PC-3 (cell line): ENCODE measurements at regions not wholly inside any gene's neighbourhood (a gene's known extent, or its start where the extent isn't known, plus 50 kb on each side); places are given as distances from the start of the nearest gene placed in this dataset.

ENCODE experiments used
- ATAC-seq: fragments of 200-7000 bp; cut with Tn5 transposase; 2 replicates; pipeline ENCODE4 v1.9.1; 2020; ENCODE audit warnings: mild to moderate bottlenecking, moderate library complexity
- BruUV-seq: library from RNA; stranded (reverse); fragments of 400-500 nt; replicated peaks from 2 replicates; lab custom pipeline; 2021; lab: Mats Ljungman, UMichigan
- CTCF ChIA-PET: fragments of 300-600 bp; sonication (Branson Sonifier 250); formaldehyde crosslinking; loops from one replicate; lab custom pipeline; 2022; ENCODE audit warnings: antibody characterized with exemption; lab: Charles Lee
- POLR2A ChIA-PET: fragments of 300-600 bp; sonication (Branson Sonifier 250); formaldehyde crosslinking; loops from one replicate; lab custom pipeline; 2022; ENCODE audit warnings: antibody characterized with exemption; ENCODE audit not compliant: unreplicated experiment; lab: Charles Lee
- DNase-seq: peaks from one replicate; pipeline ENCODE4 v3.0.0-alpha.2; 2015
- H2AFZ ChIP-seq: fragments of 300-600 bp; sonication (generic); 2 replicates; pipeline ENCODE4 v1.6.0; 2016; ENCODE audit warnings: antibody characterized with exemption, low read length
- H3F3A ChIP-seq: fragments of 300-600 bp; sonication (generic); one replicate; pipeline ENCODE4 v1.6.0; 2017; ENCODE audit warnings: antibody characterized with exemption, low read length, control low read depth, mild to moderate bottlenecking; ENCODE audit not compliant: unreplicated experiment
- H3K27ac ChIP-seq: fragments of 300-600 bp; sonication (generic); 2 replicates; pipeline ENCODE4 v1.5.1; 2016; ENCODE audit warnings: mild to moderate bottlenecking, low read length
- H3K27me3 ChIP-seq: fragments of 300-600 bp; sonication (generic); 2 replicates; pipeline ENCODE4 v1.6.1; 2016; ENCODE audit warnings: low read length, mixed read lengths
- H3K36me3 ChIP-seq: fragments of 300-600 bp; sonication (generic); 2 replicates; pipeline ENCODE4 v1.6.1; 2016; ENCODE audit warnings: low read depth, mixed run types, low read length, mixed read lengths
- H3K4me1 ChIP-seq: fragments of 300-600 bp; sonication (generic); 2 replicates; pipeline ENCODE4 v1.5.1; 2016; ENCODE audit warnings: low read length; ENCODE audit not compliant: insufficient read depth
- H3K4me2 ChIP-seq: fragments of 300-600 bp; sonication (generic); 2 replicates; pipeline ENCODE4 v1.6.0; 2016; ENCODE audit warnings: low read length
- H3K4me3 ChIP-seq: fragments of 300-600 bp; sonication (generic); 2 replicates; pipeline ENCODE4 v1.5.1; 2016; ENCODE audit warnings: mild to moderate bottlenecking, low read length, mixed read lengths
- H3K79me2 ChIP-seq: fragments of 300-600 bp; sonication (generic); 2 replicates; pipeline ENCODE4 v1.6.1; 2017; ENCODE audit warnings: low read length, mixed read lengths
- H3K9ac ChIP-seq: fragments of 300-600 bp; sonication (generic); 2 replicates; pipeline ENCODE4 v1.6.0; 2016; ENCODE audit warnings: mild to moderate bottlenecking, low read length
- H3K9me2 ChIP-seq: fragments of 300-600 bp; sonication (generic); replicated peaks from 2 replicates; pipeline ENCODE4 v1.6.1; 2016; ENCODE audit warnings: mixed run types, low read length, mixed read lengths
- H3K9me3 ChIP-seq: fragments of 300-600 bp; sonication (generic); 2 replicates; pipeline ENCODE4 v1.6.1; 2016; ENCODE audit warnings: low read length, mixed read lengths
- H4K20me1 ChIP-seq: fragments of 300-600 bp; sonication (generic); 2 replicates; pipeline ENCODE4 v1.6.1; 2016; ENCODE audit warnings: low read length, mixed read lengths
- CTCF ChIP-seq: fragments of 300-600 bp; sonication (generic); conservative IDR thresholded peaks from 2 replicates; pipeline ENCODE4 v1.5.1; 2017; ENCODE audit warnings: antibody characterized with exemption, low read depth, mild to moderate bottlenecking, low read length
- EZH2 ChIP-seq: fragments of 300-600 bp; sonication (generic); IDR thresholded peaks from one replicate; pipeline ENCODE4 v1.6.1; 2017; ENCODE audit warnings: antibody characterized with exemption, mild to moderate bottlenecking, low read length; ENCODE audit not compliant: unreplicated experiment
- EZH2phosphoT487 ChIP-seq: fragments of 300-600 bp; sonication (generic); IDR thresholded peaks from 2 replicates; pipeline ENCODE4 v1.6.1; 2018; ENCODE audit warnings: mild to moderate bottlenecking, antibody characterized with exemption, low read length, borderline replicate concordance
- intact Hi-C: fragments of 100-400 bp; cut with micrococcal nuclease; formaldehyde crosslinking; loops from 2 replicates; pipeline ENCODE4 v1.9.0; 2023

GRCh38 chr9:28542928-28543327 is 969.6 kb upstream of the C9orf72 start:
- CTCF ChIA-PET, result no interaction called here
- BruUV-seq, result no TSS peak
- H3K79me2 ChIP-seq, result no peaks in the 10 kb centered on the region
- DNase-seq, result no peak
- POLR2A ChIA-PET, result no interaction called here
- no peaks in the 10 kb centered on the region for H4K20me1 ChIP-seq
- no peak overlapping the region for H3K27ac ChIP-seq
- H3K4me1 ChIP-seq, result no peaks in the 10 kb centered on the region; the same call in 1 of the 2 replicates
- H3K4me2 ChIP-seq, result no peak overlapping the region
- H3F3A ChIP-seq, result no peaks in the 10 kb centered on the region
- no peaks in the 10 kb centered on the region for H3K9me3 ChIP-seq
- H3K36me3 ChIP-seq, result no peaks in the 10 kb centered on the region
- H3K27me3 ChIP-seq, result no peaks in the 10 kb centered on the region
- H3K9me2 ChIP-seq, result no peaks in the 10 kb centered on the region
- TF ChIP-seq CTCF (no peak), EZH2phosphoT487 (no peak), EZH2 (no peak)
- no peak overlapping the region for H3K9ac ChIP-seq
- intact Hi-C loops, result no loop called here
- ATAC-seq, result no peak
- H3K4me3 ChIP-seq, result no peak overlapping the region
- no peak overlapping the region for H2AFZ ChIP-seq

- H3K4me1 ChIP-seq, result no peaks in the 10 kb centered on the region
- CTCF ChIA-PET, result no interaction called here
- POLR2A ChIA-PET, result interaction anchor here (0.5 kb wide), 1 partner anchor 1525 kb away, joined by 9 read pairs; no protein-coding TSS in a partner anchor
- no peak overlapping the region for H3K9ac ChIP-seq
- intact Hi-C loops, result no loop called here
- BruUV-seq, result no TSS peak
- H3K27me3 ChIP-seq, result no peaks in the 10 kb centered on the region
- H3K36me3 ChIP-seq, result no peaks in the 10 kb centered on the region
- no peaks in the 10 kb centered on the region for H3F3A ChIP-seq
- no peaks in the 10 kb centered on the region for H4K20me1 ChIP-seq
- 0 out of 2 replicates have a peak overlapping the region, but pooled peaks have one; percentile 13 for H3K4me2 ChIP-seq
- TF ChIP-seq EZH2phosphoT487 (no peak), CTCF (no peak), EZH2 (no peak)
- DNase-seq (peak; percentile 45), ATAC-seq (peak; percentile 62; the same call in 1 of the 2 replicates)
- no peaks in the 10 kb centered on the region for H3K9me2 ChIP-seq
- no peak overlapping the region for H2AFZ ChIP-seq
- no peak overlapping the region for H3K27ac ChIP-seq
- no peaks in the 10 kb centered on the region for H3K79me2 ChIP-seq
- no peaks in the 10 kb centered on the region for H3K9me3 ChIP-seq
- no peak overlapping the region for H3K4me3 ChIP-seq
Measured at GRCh38 chr9:28547527-28547926, 974.2 kb upstream of the C9orf72 start.

GRCh38 chr9:28563291-28563934 is 990.1 kb upstream of the C9orf72 start:
- Histone ChIP-seq H4K20me1 (no peaks in the 10 kb centered on the region), H3K4me3 (no peak overlapping the region), H3K9me2 (no peaks in the 10 kb centered on the region), H3K36me3 (no peaks in the 10 kb centered on the region), H3K4me2 (no peak overlapping the region), H3K4me1 (no peaks in the 10 kb centered on the region), H3K79me2 (no peaks in the 10 kb centered on the region), H3K9me3 (no peaks in the 10 kb centered on the region), H3F3A (no peaks in the 10 kb centered on the region), H2AFZ (no peak overlapping the region), H3K9ac (no peak overlapping the region), H3K27ac (no peak overlapping the region), H3K27me3 (no peaks in the 10 kb centered on the region)
- CTCF ChIA-PET, result no interaction called here
- intact Hi-C loops, result no loop called here
- TF ChIP-seq EZH2 (no peak), CTCF (no peak), EZH2phosphoT487 (no peak)
- ATAC-seq, result no peak
- POLR2A ChIA-PET, result no interaction called here
- no peak for DNase-seq
- no TSS peak for BruUV-seq
